DOHH2 (cell line): ENCODE measurements at regions not wholly inside any gene's neighbourhood (a gene's known extent, or its start where the extent isn't known, plus 50 kb on each side); places are given as distances from the start of the nearest gene placed in this dataset.

Experiments
- EZH2phosphoT487 ChIP-seq: fragments of 200-600 bp; sonication (generic); IDR thresholded peaks from 2 replicates; pipeline ENCODE4 v1.6.1; 2017; ENCODE audit warnings: borderline replicate concordance, mild to moderate bottlenecking, antibody characterized with exemption, low read length, moderate library complexity, mixed read lengths
- TF ChIP-seq, protein P1 (sequence below): fragments of 200-600 bp; sonication (generic); IDR thresholded peaks from one replicate; pipeline ENCODE4 v1.5.1; 2014; ENCODE audit warnings: antibody characterized with exemption, mild to moderate bottlenecking, low read depth, low read length; ENCODE audit not compliant: poor library complexity, severe bottlenecking

DNA sequence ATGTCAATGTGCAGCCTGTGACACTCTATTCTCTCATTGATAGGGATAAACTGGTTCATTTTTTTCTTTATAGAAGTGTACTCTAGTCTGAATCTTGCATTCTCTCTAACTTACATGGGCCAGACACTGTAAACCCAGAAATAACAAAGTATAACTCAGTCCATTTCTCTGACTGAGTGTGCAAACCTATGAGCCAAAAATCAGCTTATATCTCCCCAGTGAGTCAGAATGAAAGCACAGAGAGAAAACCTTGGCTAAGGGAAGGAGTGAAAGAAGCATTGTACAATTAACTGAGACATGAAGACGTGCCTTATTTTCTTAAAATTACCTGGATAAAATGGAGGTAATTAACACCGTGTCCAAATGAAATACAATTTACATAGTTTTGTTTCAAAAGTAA lies 436.9 kb upstream of the IMPG1 start:
- TF ChIP-seq, protein P1, sequence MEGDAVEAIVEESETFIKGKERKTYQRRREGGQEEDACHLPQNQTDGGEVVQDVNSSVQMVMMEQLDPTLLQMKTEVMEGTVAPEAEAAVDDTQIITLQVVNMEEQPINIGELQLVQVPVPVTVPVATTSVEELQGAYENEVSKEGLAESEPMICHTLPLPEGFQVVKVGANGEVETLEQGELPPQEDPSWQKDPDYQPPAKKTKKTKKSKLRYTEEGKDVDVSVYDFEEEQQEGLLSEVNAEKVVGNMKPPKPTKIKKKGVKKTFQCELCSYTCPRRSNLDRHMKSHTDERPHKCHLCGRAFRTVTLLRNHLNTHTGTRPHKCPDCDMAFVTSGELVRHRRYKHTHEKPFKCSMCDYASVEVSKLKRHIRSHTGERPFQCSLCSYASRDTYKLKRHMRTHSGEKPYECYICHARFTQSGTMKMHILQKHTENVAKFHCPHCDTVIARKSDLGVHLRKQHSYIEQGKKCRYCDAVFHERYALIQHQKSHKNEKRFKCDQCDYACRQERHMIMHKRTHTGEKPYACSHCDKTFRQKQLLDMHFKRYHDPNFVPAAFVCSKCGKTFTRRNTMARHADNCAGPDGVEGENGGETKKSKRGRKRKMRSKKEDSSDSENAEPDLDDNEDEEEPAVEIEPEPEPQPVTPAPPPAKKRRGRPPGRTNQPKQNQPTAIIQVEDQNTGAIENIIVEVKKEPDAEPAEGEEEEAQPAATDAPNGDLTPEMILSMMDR, result no peak
- no peak for TF ChIP-seq EZH2phosphoT487
